ENCODE measurements at regions not wholly inside any gene's neighbourhood (a gene's known extent, or its start where the extent isn't known, plus 50 kb on each side); places are given as distances from the start of the nearest gene placed in this dataset.
"Not testable (repeated sequence)": the region's sequence is repeated elsewhere in the genome, so short reads cannot be mapped to it uniquely, and the experiment has no call there.

- intact Hi-C loops (cut with DNase I) = no loop called here
- DNase-seq (no peak), ATAC-seq (no peak)
- H3K9me3 ChIP-seq = no peaks in the 10 kb centered on the region
- TF ChIP-seq CTCF (IDR thresholded peaks at IDR 0.05) = no peak
- no peaks in the 10 kb centered on the region for H3K4me1 ChIP-seq
- H3K27me3 ChIP-seq (ENCODE audit: insufficient read depth in 3 of 3, low read length in 2 of 3) = no peaks in the 10 kb centered on the region
- no peak overlapping the region for H3K27ac ChIP-seq
- no peaks in the 10 kb centered on the region for H3K36me3 ChIP-seq (ENCODE audit: insufficient read depth in 1 of 2, low read depth in 1 of 2)
- H3K4me3 ChIP-seq = no peak overlapping the region
Measured at GRCh38 chr5:85340790-85341189, 956.1 kb upstream of the EDIL3 start.

GRCh38 chr5:85345818-85346217 is 961.1 kb upstream of the EDIL3 start:
- H3K4me3 ChIP-seq = no peak overlapping the region
- WGBS, 3 donors = 69 to 82% (median 70%) methylated on average over 2 of the region's 2 CpGs
- H3K9me3 ChIP-seq = no peaks in the 10 kb centered on the region
- TF ChIP-seq CTCF (IDR thresholded peaks at IDR 0.05) = no peak
- no peaks in the 10 kb centered on the region for H3K4me1 ChIP-seq
- H3K36me3 ChIP-seq (ENCODE audit: insufficient read depth in 1 of 2, low read depth in 1 of 2) = no peaks in the 10 kb centered on the region
- H3K27me3 ChIP-seq (ENCODE audit: insufficient read depth in 3 of 3, low read length in 2 of 3) = no peaks in the 10 kb centered on the region
- ATAC-seq (no peak), DNase-seq (no peak)
- no peak overlapping the region for H3K27ac ChIP-seq
- intact Hi-C loops (cut with DNase I) = no loop called here

- intact Hi-C loops (cut with DNase I) = no loop called here
- Histone ChIP-seq H3K27me3 (ENCODE audit: insufficient read depth in 3 of 3, low read length in 2 of 3) (no peaks in the 10 kb centered on the region), H3K27ac (no peak overlapping the region), H3K4me1 (no peaks in the 10 kb centered on the region), H3K36me3 (ENCODE audit: insufficient read depth in 1 of 2, low read depth in 1 of 2) (no peaks in the 10 kb centered on the region), H3K9me3 (no peaks in the 10 kb centered on the region), H3K4me3 (no peak overlapping the region)
- WGBS, 3 donors = 74 to 88% (median 86%) methylated on average over 1 of the region's 1 CpG
- DNase-seq (no peak), ATAC-seq (no peak)
- no peak for TF ChIP-seq CTCF (IDR thresholded peaks at IDR 0.05)
Measured at GRCh38 chr5:85357309-85357708, 972.6 kb upstream of the EDIL3 start.

- whole genome bisulfite sequencing, 3 donors = 54 to 57% (median 55%) methylated on average over 4 of the region's 4 CpGs
- H3K27me3 ChIP-seq (ENCODE audit: insufficient read depth in 3 of 3, low read length in 2 of 3) = no peaks in the 10 kb centered on the region
- H3K36me3 ChIP-seq (ENCODE audit: insufficient read depth in 1 of 2, low read depth in 1 of 2) = no peaks in the 10 kb centered on the region
- H3K4me1 ChIP-seq = no peaks in the 10 kb centered on the region
- no peak overlapping the region for H3K4me3 ChIP-seq
- DNase-seq (no peak), ATAC-seq (no peak)
- H3K9me3 ChIP-seq = no peaks in the 10 kb centered on the region
- intact Hi-C loops (cut with DNase I) = no loop called here
- no peak for TF ChIP-seq CTCF (IDR thresholded peaks at IDR 0.05)
- H3K27ac ChIP-seq = no peak overlapping the region
Measured at GRCh38 chr5:85375525-85375924, 990.8 kb upstream of the EDIL3 start.

- ATAC-seq (no peak), DNase-seq (no peak)
- intact Hi-C loops (cut with DNase I) = no loop called here
- Histone ChIP-seq H3K36me3 (ENCODE audit: insufficient read depth in 1 of 2, low read depth in 1 of 2) (no peaks in the 10 kb centered on the region), H3K9me3 (peaks cover 3% of the 10 kb centered on the region), H3K27me3 (ENCODE audit: insufficient read depth in 3 of 3, low read length in 2 of 3) (no peaks in the 10 kb centered on the region), H3K4me1 (no peaks in the 10 kb centered on the region), H3K4me3 (no peak overlapping the region), H3K27ac (no peak overlapping the region)
- no peak for TF ChIP-seq CTCF (IDR thresholded peaks at IDR 0.05)
- WGBS, 3 donors = 64 to 68% (median 66%) methylated on average over 3 of the region's 3 CpGs
Measured at GRCh38 chr5:85388770-85389169, 1004.1 kb upstream of the EDIL3 start.

GRCh38 chr5:85392309-85392708 is 1007.6 kb upstream of the EDIL3 start:
- DNase-seq; H3K27me3 ChIP-seq (ENCODE audit: insufficient read depth in 3 of 3, low read length in 2 of 3); H3K36me3 ChIP-seq (ENCODE audit: insufficient read depth in 1 of 2, low read depth in 1 of 2); H3K4me3 ChIP-seq; H3K4me1 ChIP-seq; H3K27ac ChIP-seq; H3K9me3 ChIP-seq; ATAC-seq; intact Hi-C loops (cut with DNase I): not testable (repeated sequence)
- WGBS, 3 donors = 74 to 88% (median 79%) methylated on average over 8 of the region's 8 CpGs

All from psoas muscle (tissue), 7 donors.